ENCODE measurements at regions not wholly inside any gene's neighbourhood (a gene's known extent, or its start where the extent isn't known, plus 50 kb on each side); places are given as distances from the start of the nearest gene placed in this dataset.

DNA sequence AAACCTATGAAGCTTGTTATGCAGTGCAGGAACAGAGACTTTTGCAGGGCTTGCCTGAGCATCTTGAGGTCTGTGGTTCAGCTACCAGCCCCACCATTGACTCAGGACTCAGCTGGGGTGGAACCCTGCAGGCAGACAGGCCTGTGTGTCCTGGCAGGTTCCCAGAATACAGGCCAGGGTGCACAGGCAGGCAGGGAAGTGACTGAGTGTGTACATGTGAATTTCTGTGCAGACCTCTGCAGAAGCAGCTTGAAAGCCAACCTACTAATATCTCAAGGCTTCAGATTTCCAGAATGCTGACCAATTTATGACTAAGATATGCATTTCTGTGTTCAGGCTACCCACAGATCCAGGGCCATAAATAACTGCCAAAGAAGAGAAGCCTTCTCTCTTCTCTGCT lies 254.4 kb downstream of the DLEU7 start:
- Mint-ChIP-seq H3K4me1 (peaks cover 18% of the 10 kb centered on the region), H3K9me3 (ENCODE audit: low read depth) (no peaks in the 10 kb centered on the region), H3K36me3 (ENCODE audit: low read depth) (no peaks in the 10 kb centered on the region), H3K27me3 (no peaks in the 10 kb centered on the region), H3K4me3 (no peak overlapping the region), H3K27ac (no peak overlapping the region)
- DNase-seq (peak; percentile 17), ATAC-seq (peak; percentile 28)
- intact Hi-C loops (cut with DNase I, micrococcal nuclease) = no loop called here
- CTCF ChIA-PET = no interaction called here
- POLR2A ChIA-PET = no interaction called here

DNA sequence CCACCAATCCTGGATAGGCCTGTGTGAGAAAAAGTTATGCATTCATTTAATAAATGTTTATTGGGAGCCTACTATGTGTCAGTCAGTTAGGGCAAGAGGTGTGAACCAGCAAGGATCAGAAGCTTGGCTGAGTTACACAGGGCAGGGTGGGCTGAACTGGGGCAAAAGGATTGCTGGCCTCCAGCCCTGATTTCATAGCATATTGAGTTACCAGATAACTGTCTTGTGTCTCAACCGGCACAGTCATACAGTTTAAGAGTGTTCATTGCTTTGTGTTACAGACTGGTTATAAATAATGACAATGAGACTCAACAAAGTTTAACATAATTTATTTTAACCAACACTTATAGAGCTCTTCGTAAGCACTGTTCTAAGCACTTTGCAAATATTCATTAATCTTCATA lies 253.8 kb downstream of the DLEU7 start:
- ATAC-seq (no peak), DNase-seq (no peak)
- H3K9me3 Mint-ChIP-seq (ENCODE audit: low read depth) = no peaks in the 10 kb centered on the region
- H3K27me3 Mint-ChIP-seq = no peaks in the 10 kb centered on the region
- ChIA-PET CTCF (interaction anchor here (1.6 kb wide), 1 partner anchor 8 kb away, joined by 5 read pairs; no protein-coding TSS in a partner anchor), POLR2A (no interaction called here)
- intact Hi-C loops (cut with DNase I, micrococcal nuclease) = loop anchor here in 1 of 2 experiments (5.0 kb wide), 1 partner anchor 323 kb away; no protein-coding TSS in a partner anchor
- H3K27ac Mint-ChIP-seq = no peak overlapping the region
- peaks cover 23% of the 10 kb centered on the region for H3K4me1 Mint-ChIP-seq
- no peak overlapping the region for H3K4me3 Mint-ChIP-seq
- H3K36me3 Mint-ChIP-seq (ENCODE audit: low read depth) = no peaks in the 10 kb centered on the region

DNA sequence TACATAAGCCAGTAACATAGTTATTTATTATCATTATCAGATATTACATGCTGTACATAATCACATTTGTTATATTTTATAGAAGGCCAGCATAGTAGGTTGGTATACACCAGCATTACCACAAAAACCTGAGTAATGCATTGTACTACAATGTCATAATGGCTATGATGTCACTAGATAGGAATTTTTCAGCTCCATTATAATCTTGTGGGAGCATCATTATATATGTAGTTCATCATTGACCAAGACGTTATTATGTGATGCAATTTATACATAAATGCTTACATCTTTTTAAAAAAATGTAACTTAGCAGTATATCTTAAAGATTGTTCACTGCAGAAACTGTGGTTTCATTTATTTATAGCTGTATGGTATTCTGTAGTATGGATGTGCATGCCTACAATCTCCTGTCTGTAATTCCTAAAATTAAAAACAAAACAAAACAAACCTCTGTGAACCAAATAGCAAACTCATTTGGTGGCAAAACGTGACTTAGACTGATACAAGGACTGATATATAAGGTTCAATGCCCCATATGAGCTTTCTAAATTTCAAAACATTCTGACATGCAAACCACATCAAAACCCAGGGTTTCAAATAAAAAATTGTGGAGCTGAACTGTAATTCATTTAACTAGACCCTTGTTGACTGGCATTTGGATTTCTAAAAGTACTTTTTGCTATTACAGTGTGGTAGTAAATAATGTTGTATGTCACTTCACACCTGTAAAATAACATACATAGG lies 250.9 kb downstream of the DLEU7 start:
- H3K27ac Mint-ChIP-seq = no peak overlapping the region
- H3K27me3 Mint-ChIP-seq = no peaks in the 10 kb centered on the region
- H3K4me3 Mint-ChIP-seq = no peak overlapping the region
- no peaks in the 10 kb centered on the region for H3K9me3 Mint-ChIP-seq (ENCODE audit: low read depth)
- ATAC-seq = no peak
- intact Hi-C loops (cut with DNase I, micrococcal nuclease) = loop anchor here in 1 of 2 experiments (5.0 kb wide), 1 partner anchor 320 kb away; no protein-coding TSS in a partner anchor
- DNase-seq = no peak
- ChIA-PET CTCF (interaction anchor here (1.1 to 1.6 kb wide), 2 partner anchors 16 to 208 kb away, joined by 5 read pairs; no protein-coding TSS in a partner anchor), POLR2A (no interaction called here)
- H3K4me1 Mint-ChIP-seq = peaks cover 33% of the 10 kb centered on the region
- no peaks in the 10 kb centered on the region for H3K36me3 Mint-ChIP-seq (ENCODE audit: low read depth)

DNA sequence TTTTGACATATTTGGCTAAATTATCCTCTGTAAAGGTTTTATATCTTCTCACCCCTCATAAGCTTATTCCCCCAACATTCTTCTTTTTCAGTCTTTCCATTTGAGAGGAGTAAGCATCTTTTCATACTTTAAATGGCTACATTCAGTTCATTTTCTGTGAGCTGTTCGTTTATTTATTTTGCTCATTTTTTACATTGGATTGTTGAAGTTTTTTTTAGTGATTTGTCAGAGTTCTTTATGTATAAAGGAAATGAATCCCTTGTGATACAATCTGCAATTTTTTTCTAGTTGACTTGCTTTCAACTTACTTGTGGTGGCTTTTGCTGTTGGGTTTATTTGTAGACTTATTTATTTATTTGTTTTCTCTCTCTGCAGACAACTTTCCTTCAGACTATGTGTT lies 250.3 kb downstream of the DLEU7 start:
- no peak for DNase-seq
- ChIA-PET CTCF (interaction anchor here (1.6 kb wide), 1 partner anchor 207 kb away, joined by 5 read pairs; no protein-coding TSS in a partner anchor), POLR2A (no interaction called here)
- no peak for ATAC-seq
- no peaks in the 10 kb centered on the region for H3K36me3 Mint-ChIP-seq (ENCODE audit: low read depth)
- peaks cover 33% of the 10 kb centered on the region for H3K4me1 Mint-ChIP-seq
- no peak overlapping the region for H3K27ac Mint-ChIP-seq
- H3K4me3 Mint-ChIP-seq = no peak overlapping the region
- intact Hi-C loops (cut with DNase I, micrococcal nuclease) = loop anchor here in 1 of 2 experiments (5.0 kb wide), 1 partner anchor 319 kb away; no protein-coding TSS in a partner anchor
- H3K27me3 Mint-ChIP-seq = no peaks in the 10 kb centered on the region
- no peaks in the 10 kb centered on the region for H3K9me3 Mint-ChIP-seq (ENCODE audit: low read depth)

DNA sequence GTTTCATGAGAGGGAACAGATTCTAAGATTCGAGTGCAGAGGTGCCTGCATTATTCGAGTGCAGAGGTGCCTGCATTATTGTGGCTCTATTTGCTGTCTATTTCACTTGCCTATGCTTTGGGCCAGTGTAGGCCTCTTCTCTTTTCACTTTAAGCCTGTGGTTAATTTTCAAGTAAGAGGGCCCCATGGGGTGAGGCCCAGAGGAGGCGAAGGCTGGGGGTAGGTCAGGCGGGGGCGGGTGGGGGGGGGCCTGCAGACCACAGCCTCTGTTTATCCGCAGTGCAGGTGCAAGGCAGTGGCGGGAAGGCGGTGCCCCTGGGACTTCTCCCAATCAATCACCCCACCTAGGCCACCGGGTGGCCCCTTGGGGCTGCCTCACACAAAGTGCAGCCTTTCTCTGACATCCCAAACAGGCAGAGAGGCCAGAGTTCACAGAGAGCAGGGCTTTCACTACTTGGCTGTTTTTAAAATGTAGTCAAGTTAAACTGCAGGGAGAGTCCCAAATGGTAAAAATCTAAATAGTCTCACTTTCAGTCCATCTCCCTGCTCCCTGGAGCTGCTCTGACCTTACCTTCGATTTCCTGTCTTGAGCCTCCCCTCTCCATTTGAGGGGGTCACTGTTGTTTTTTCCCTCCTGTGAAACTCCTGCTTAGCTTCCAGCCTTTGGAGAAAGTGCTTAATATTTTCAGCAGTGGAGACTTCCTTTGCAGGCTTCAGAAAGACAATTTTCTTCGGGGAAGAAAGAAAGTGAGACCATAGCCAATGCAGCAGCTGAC lies 249.0 kb downstream of the DLEU7 start:
- intact Hi-C loops (cut with DNase I, micrococcal nuclease) = loop anchor here in 1 of 2 experiments (1.0 to 5.0 kb wide), 2 partner anchors 206 to 318 kb away; no protein-coding TSS in a partner anchor
- H3K36me3 Mint-ChIP-seq (ENCODE audit: low read depth) = no peaks in the 10 kb centered on the region
- no peaks in the 10 kb centered on the region for H3K9me3 Mint-ChIP-seq (ENCODE audit: low read depth)
- ChIA-PET CTCF (interaction anchor here (1.0 to 1.1 kb wide), 2 partner anchors 27 to 424 kb away, joined by 3 read pairs; no protein-coding TSS in a partner anchor), POLR2A (no interaction called here)
- H3K27me3 Mint-ChIP-seq = no peaks in the 10 kb centered on the region
- DNase-seq (peak; percentile 66), ATAC-seq (peak; percentile 83)
- H3K27ac Mint-ChIP-seq = peak overlapping the region; percentile 80
- no peak overlapping the region for H3K4me3 Mint-ChIP-seq
- peaks cover 29% of the 10 kb centered on the region for H3K4me1 Mint-ChIP-seq

DNA sequence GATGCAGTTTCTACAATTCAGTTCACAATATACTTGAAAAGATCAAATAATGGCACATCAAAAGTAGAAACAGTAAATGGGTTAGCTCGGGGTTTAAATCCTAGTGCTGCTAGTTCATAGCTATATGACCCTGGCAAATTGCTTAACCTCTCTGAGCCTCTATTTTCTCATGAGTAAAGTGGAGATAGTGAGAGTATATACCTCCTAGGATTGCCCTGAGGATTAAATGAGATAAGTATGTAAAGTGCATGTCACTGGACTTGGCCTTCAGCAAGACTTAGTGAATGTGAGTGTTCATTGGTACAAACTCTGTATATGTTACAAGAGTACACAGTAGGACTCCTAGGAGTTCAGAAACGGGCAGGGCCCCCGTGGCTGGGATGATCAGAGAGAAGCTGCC lies 248.3 kb downstream of the DLEU7 start:
- ChIA-PET CTCF (interaction anchor here (1.0 to 1.1 kb wide), 2 partner anchors 27 to 425 kb away, joined by 3 read pairs; no protein-coding TSS in a partner anchor), POLR2A (no interaction called here)
- intact Hi-C loops (cut with DNase I, micrococcal nuclease) = no loop called here
- H3K4me3 Mint-ChIP-seq = no peak overlapping the region
- H3K36me3 Mint-ChIP-seq (ENCODE audit: low read depth) = no peaks in the 10 kb centered on the region
- H3K27ac Mint-ChIP-seq = peak overlapping the region; percentile 7
- no peaks in the 10 kb centered on the region for H3K27me3 Mint-ChIP-seq
- peaks cover 29% of the 10 kb centered on the region for H3K4me1 Mint-ChIP-seq
- H3K9me3 Mint-ChIP-seq (ENCODE audit: low read depth) = no peaks in the 10 kb centered on the region
- DNase-seq (no peak), ATAC-seq (no peak)

DNA sequence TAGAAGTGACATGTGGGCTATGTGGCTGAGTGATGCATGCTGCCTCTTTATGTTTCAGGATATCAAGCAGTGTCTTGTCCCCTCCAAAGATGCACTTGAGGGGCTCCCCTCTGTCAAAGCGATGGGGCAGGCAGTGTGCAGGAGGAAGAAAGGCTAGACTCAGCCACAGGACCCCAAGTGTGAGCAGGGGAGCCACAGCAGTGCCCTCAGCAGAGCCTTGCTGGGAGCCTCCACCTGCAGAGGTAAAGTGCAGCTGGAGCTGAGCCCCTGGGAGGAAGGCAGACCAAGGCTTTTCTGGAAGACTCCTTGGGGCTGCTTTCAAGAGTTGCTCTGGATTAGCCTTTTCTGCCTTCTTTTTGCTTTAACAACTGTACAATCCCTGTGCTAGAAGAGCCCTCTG lies 247.3 kb downstream of the DLEU7 start:
- CTCF ChIA-PET = no interaction called here
- no peaks in the 10 kb centered on the region for H3K9me3 Mint-ChIP-seq (ENCODE audit: low read depth)
- H3K4me3 Mint-ChIP-seq = no peak overlapping the region
- H3K4me1 Mint-ChIP-seq = peaks cover 29% of the 10 kb centered on the region
- no peak overlapping the region for H3K27ac Mint-ChIP-seq
- DNase-seq = no peak
- H3K36me3 Mint-ChIP-seq (ENCODE audit: low read depth) = no peaks in the 10 kb centered on the region
- H3K27me3 Mint-ChIP-seq = no peaks in the 10 kb centered on the region
- ATAC-seq = no peak
- intact Hi-C loops (cut with DNase I, micrococcal nuclease) = no loop called here
- POLR2A ChIA-PET = no interaction called here

DNA sequence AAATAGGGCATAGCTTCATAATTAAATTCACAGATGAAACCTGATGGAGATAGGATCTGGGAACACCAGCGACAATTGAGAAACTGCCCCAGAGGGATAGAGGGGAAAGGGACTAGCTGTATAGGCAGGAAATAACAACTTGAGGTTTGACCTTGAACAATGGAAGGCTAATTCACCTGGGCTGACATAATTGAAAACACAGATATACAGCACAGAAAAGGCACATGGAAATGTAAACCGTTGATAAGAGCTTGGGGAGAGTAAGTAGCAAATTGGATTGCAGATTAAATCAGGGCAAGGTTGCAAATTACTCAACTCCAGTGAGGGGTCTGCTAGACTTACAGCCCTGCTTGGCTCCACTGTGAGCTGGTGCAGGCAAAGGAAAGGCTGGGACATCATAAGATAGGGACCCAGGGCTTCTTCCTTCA lies 246.7 kb downstream of the DLEU7 start:
- Mint-ChIP-seq H3K27ac (no peak overlapping the region), H3K4me1 (peaks cover 29% of the 10 kb centered on the region), H3K4me3 (no peak overlapping the region), H3K9me3 (ENCODE audit: low read depth) (no peaks in the 10 kb centered on the region), H3K36me3 (ENCODE audit: low read depth) (no peaks in the 10 kb centered on the region), H3K27me3 (no peaks in the 10 kb centered on the region)
- ChIA-PET CTCF (no interaction called here), POLR2A (no interaction called here)
- intact Hi-C loops (cut with DNase I, micrococcal nuclease) = no loop called here
- DNase-seq (no peak), ATAC-seq (no peak)

DNA sequence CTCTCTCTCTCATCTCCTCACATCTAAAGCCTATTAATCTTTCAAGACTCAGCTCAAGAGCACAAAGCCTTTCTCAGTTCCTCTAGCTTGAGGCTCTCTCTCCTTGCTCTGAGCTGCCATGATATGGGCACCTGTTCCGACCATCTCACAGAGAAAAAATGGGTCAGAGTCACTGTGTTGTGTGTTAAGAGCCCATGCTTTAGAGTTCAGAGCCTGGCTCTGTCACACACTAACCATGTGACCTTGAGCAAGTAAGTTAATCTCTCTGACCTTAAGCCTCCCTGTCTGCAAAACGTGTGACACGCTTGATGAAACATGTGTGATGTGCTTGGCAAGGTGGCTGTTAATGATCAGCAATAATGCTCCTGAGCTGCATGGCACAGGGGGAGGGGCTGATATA lies 245.2 kb downstream of the DLEU7 start:
- POLR2A ChIA-PET = no interaction called here
- no peak overlapping the region for H3K27ac Mint-ChIP-seq
- ATAC-seq (no peak), DNase-seq (no peak)
- CTCF ChIA-PET = no interaction called here
- H3K4me1 Mint-ChIP-seq = peaks cover 21% of the 10 kb centered on the region
- no peaks in the 10 kb centered on the region for H3K36me3 Mint-ChIP-seq (ENCODE audit: low read depth)
- no peaks in the 10 kb centered on the region for H3K9me3 Mint-ChIP-seq (ENCODE audit: low read depth)
- H3K4me3 Mint-ChIP-seq = no peak overlapping the region
- no peaks in the 10 kb centered on the region for H3K27me3 Mint-ChIP-seq
- intact Hi-C loops (cut with DNase I, micrococcal nuclease) = no loop called here

DNA sequence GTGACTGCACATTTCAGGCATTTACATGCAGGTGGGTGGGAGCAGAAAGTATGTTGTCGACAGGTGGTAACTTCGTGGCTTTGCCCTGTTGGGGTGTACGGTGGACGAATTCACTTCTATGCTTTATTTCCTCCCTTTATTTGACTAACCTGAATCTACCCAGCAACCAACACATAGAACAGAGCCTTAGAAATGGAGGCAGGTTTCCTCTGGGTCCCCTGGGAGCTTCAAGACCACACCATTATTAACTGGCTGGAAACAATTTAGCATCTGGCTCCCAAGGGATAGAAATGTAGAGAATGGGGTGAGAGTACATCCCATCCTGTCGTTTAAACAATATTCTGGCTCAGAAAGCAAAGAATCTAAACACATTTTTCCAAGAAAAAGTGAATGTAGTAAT lies 244.4 kb downstream of the DLEU7 start:
- DNase-seq (no peak), ATAC-seq (no peak)
- Mint-ChIP-seq H3K27ac (no peak overlapping the region), H3K4me3 (no peak overlapping the region), H3K9me3 (ENCODE audit: low read depth) (no peaks in the 10 kb centered on the region), H3K36me3 (ENCODE audit: low read depth) (no peaks in the 10 kb centered on the region), H3K4me1 (peaks cover 16% of the 10 kb centered on the region), H3K27me3 (no peaks in the 10 kb centered on the region)
- CTCF ChIA-PET = no interaction called here
- POLR2A ChIA-PET = no interaction called here
- intact Hi-C loops (cut with DNase I, micrococcal nuclease) = no loop called here

DNA sequence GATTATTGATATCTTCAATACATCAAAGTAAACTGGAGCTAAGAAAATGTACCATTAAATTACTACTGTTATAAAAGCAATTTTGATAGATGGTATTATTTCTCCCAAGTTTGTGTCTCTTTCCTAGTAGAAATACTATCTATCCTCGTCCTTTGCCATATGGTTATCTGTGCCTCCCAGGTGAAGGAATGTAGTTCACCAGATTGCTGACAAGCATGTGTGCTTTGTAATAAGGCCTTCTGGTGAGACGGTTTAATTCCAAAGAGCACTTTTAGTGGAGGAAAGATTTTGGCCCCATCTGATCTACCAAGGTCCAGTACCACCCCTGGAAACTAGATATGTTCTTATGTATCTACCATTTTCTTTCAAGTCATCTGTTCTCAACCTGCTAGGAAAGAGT lies 243.6 kb downstream of the DLEU7 start:
- Mint-ChIP-seq H3K9me3 (ENCODE audit: low read depth) (no peaks in the 10 kb centered on the region), H3K4me1 (peaks cover 8% of the 10 kb centered on the region), H3K36me3 (ENCODE audit: low read depth) (no peaks in the 10 kb centered on the region), H3K27ac (no peak overlapping the region), H3K27me3 (no peaks in the 10 kb centered on the region), H3K4me3 (no peak overlapping the region)
- POLR2A ChIA-PET = no interaction called here
- DNase-seq (no peak), ATAC-seq (no peak)
- intact Hi-C loops (cut with DNase I, micrococcal nuclease) = no loop called here
- CTCF ChIA-PET = interaction anchor here (1.4 kb wide), 1 partner anchor 13 kb away, joined by 3 read pairs; no protein-coding TSS in a partner anchor

DNA sequence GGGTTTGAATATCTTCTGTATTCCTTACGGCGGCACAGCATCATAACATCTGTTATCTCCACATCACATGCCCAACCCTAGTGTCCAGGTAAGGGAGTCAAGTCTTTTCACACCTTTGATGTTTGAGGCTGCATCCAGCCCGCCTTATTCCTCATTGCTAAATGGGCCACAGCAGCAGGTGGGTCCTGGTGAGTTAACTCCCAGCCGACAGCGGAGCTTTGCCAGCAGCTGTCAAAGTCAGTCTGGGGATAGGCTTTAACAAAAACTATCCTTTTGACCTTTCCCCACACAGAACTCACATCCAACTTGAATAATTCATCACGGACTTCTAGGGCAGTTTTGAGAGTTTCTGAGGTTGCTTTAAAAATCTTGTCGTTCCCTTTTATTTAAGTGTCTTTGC lies 235.1 kb downstream of the DLEU7 start:
- CTCF ChIA-PET = interaction anchor here (0.7 to 1.6 kb wide), 2 partner anchors 16 to 1113 kb away, joined by 3 to 5 read pairs; no protein-coding TSS in a partner anchor
- no peak overlapping the region for H3K4me3 Mint-ChIP-seq
- H3K4me1 Mint-ChIP-seq = peaks cover 8% of the 10 kb centered on the region
- no peak overlapping the region for H3K27ac Mint-ChIP-seq
- DNase-seq = no peak
- H3K36me3 Mint-ChIP-seq (ENCODE audit: low read depth) = no peaks in the 10 kb centered on the region
- no peaks in the 10 kb centered on the region for H3K9me3 Mint-ChIP-seq (ENCODE audit: low read depth)
- intact Hi-C loops (cut with DNase I, micrococcal nuclease) = no loop called here
- no peak for ATAC-seq
- peaks cover 9% of the 10 kb centered on the region for H3K27me3 Mint-ChIP-seq
- POLR2A ChIA-PET = no interaction called here

Data from activated CD4-positive, alpha-beta T cell treated with anti-CD3 and anti-CD28 coated beads for 36 hours (primary cell).